AG10803 (cell line): ENCODE measurements at regions not wholly inside any gene's neighbourhood (a gene's known extent, or its start where the extent isn't known, plus 50 kb on each side); places are given as distances from the start of the nearest gene placed in this dataset.

Experiments
- DNase-seq: peaks from one replicate; pipeline ENCODE4 v3.0.0; 2010; ENCODE audit warnings: low read depth
- H3K4me3 ChIP-seq: 2 replicates; pipeline ENCODE4 v1.5.1; 2011; ENCODE audit warnings: mild to moderate bottlenecking, low read length, control low read depth
- TF ChIP-seq, protein P1 (sequence below): conservative IDR thresholded peaks from 2 replicates; pipeline ENCODE4 v1.5.1; 2011; ENCODE audit warnings: mild to moderate bottlenecking, low read length, control low read depth, inconsistent platforms

DNA sequence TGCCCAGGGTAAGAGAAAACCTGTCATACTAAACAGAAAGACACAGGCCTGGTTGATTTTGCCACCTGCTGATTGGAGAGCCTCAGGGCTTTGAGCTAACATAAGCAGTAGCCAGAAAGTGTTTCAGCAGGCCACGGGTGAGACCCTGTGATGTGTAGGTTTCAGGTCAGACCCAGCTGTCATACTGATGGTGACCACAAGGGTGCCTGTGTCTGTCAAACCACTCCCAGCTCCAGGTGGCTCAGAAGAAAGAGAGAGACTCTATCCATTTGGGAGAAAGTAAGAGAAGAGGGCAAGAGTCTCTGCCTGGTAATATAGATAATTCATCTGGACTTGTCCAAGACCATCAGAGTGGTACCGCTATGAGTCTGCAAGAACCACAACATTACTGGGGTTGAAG is 72.8 kb upstream of the NLRP2B start:
- no peak for DNase-seq

DNA sequence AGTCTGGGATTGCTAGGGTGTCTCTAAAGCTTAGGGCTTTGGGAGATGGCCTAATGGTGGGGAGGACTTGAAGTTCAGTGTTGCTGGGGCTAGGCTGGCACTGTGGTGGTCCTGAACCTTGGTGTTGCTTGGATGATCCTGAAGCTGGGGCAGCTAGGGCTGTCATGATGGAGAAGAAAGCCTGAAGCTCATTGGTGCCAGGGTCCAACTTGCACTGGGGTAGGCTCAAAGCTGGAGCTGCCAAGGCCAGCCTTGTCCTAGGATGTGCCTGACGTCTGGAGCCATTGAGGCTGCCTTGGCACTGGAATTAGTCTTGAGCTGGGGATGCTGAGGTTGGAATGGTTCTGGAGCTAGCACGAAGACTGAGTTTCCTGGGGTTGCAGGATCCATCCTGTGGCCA is 61.0 kb upstream of the NLRP2B start:
- no peak for DNase-seq
- H3K4me3 ChIP-seq: no peak overlapping the region
- TF ChIP-seq, protein P1, sequence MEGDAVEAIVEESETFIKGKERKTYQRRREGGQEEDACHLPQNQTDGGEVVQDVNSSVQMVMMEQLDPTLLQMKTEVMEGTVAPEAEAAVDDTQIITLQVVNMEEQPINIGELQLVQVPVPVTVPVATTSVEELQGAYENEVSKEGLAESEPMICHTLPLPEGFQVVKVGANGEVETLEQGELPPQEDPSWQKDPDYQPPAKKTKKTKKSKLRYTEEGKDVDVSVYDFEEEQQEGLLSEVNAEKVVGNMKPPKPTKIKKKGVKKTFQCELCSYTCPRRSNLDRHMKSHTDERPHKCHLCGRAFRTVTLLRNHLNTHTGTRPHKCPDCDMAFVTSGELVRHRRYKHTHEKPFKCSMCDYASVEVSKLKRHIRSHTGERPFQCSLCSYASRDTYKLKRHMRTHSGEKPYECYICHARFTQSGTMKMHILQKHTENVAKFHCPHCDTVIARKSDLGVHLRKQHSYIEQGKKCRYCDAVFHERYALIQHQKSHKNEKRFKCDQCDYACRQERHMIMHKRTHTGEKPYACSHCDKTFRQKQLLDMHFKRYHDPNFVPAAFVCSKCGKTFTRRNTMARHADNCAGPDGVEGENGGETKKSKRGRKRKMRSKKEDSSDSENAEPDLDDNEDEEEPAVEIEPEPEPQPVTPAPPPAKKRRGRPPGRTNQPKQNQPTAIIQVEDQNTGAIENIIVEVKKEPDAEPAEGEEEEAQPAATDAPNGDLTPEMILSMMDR: no peak

More for the DNA sequence above, 72.8 kb upstream of the NLRP2B start:
- TF ChIP-seq, protein P1: no peak
- H3K4me3 ChIP-seq: no peak overlapping the region

DNA sequence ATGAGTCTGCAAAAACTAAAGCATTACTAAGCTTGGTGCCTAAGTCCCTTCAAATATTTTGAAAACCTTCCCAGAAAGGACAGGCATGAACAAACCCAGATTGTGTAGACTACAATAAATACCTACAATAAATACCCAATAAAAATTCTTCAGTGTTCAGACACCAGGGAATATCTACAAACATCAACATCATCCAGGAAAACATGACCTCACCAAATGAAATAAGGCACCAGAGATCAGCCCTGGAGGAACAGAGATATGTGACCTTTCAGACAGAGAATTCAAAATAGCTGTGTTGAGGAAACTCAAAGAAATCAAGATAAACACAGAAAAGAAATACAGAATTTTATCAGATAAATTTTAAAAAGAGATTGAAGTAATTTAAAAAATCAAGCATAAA is 57.8 kb upstream of the NLRP2B start:
- TF ChIP-seq, protein P1: no peak
- no peak overlapping the region for H3K4me3 ChIP-seq
- no peak for DNase-seq
